H1 (cell line): ENCODE measurements at regions not wholly inside any gene's neighbourhood (a gene's known extent, or its start where the extent isn't known, plus 50 kb on each side); places are given as distances from the start of the nearest gene placed in this dataset.

Source experiments
- CTCF ChIA-PET: fragments of 300-600 bp; sonication (Branson Sonifier 250); formaldehyde crosslinking; loops from one replicate; lab custom pipeline; 2021; ENCODE audit not compliant: partially characterized antibody; lab: Charles Lee
- POLR2A ChIA-PET: fragments of 300-600 bp; sonication (Branson Sonifier 250); formaldehyde crosslinking; loops from one replicate; lab custom pipeline; 2021; ENCODE audit warnings: inconsistent platforms; ENCODE audit not compliant: partially characterized antibody; lab: Charles Lee
- DNase-seq, 2 experiments: peaks; one replicate each; pipeline versions ENCODE4 v3.0.0 to v3.0.0-alpha.2; 2010 to 2022; ENCODE audit warnings: low spot score in 2 of 2, low read depth in 1 of 2, mixed read lengths in 1 of 2
- FAIRE-seq: peaks from 2 replicates; lab custom pipeline; 2011; peaks lifted over from hg19 to GRCh38; lab: Jason Lieb, UNC
- H2AFZ ChIP-seq: 2 replicates; pipeline ENCODE4 v1.8.1; 2012; ENCODE audit warnings: low read length, inconsistent platforms
- H2AK5ac ChIP-seq: 2 replicates; pipeline ENCODE4 v1.6.1; 2013; ENCODE audit warnings: low read depth, low read length
- H2BK120ac ChIP-seq: replicated peaks from 2 replicates; pipeline ENCODE3; 2013; ENCODE audit warnings: low read depth, low read length, inconsistent platforms
- H2BK12ac ChIP-seq: 2 replicates; pipeline ENCODE4 v1.6.1; 2013; ENCODE audit warnings: low read depth, low read length
- H2BK15ac ChIP-seq: 2 replicates; pipeline ENCODE4 v1.6.1; 2013; ENCODE audit warnings: low read length
- H2BK20ac ChIP-seq: 2 replicates; pipeline ENCODE4 v1.6.1; 2013; ENCODE audit warnings: low read length
- H2BK5ac ChIP-seq: 2 replicates; pipeline ENCODE4 v1.6.1; 2013; ENCODE audit warnings: low read depth, low read length
- H3K14ac ChIP-seq: 2 replicates; pipeline ENCODE4 v1.6.1; 2013; ENCODE audit warnings: inconsistent platforms; ENCODE audit not compliant: insufficient read length
- H3K18ac ChIP-seq: 2 replicates; pipeline ENCODE4 v1.6.1; 2013; ENCODE audit warnings: low read length; ENCODE audit errors: extremely low read depth
- H3K23ac ChIP-seq: 2 replicates; pipeline ENCODE4 v1.6.1; 2013; ENCODE audit warnings: inconsistent platforms; ENCODE audit not compliant: insufficient read length
- H3K23me2 ChIP-seq: 2 replicates; pipeline ENCODE4 v1.6.1; 2013; ENCODE audit warnings: low read depth, low read length
- H3K27ac ChIP-seq: 2 replicates; pipeline ENCODE4 v1.6.1; 2011; ENCODE audit warnings: low read depth, low read length, inconsistent platforms
- H3K27me3 ChIP-seq, 4 experiments: replicated peaks in 1 of 4; 1 replicate in 1 of 4; 2 replicates in 3 of 4; pipeline versions ENCODE4 v1.6.1 to v1.8.1; 2011 to 2013; ENCODE audit warnings: low read length in 3 of 4, mild to moderate bottlenecking in 3 of 4, inconsistent platforms in 2 of 4, mixed read lengths in 2 of 4, moderate library complexity in 1 of 4; ENCODE audit not compliant: control insufficient read depth in 3 of 4, insufficient read depth in 3 of 4; ENCODE audit errors: extremely low read depth in 1 of 4
- H3K36me3 ChIP-seq, 4 experiments: 2 replicates each; pipeline versions ENCODE4 v1.6.1 to v1.8.1; 2011 to 2013; ENCODE audit warnings: mild to moderate bottlenecking in 4 of 4, low read length in 3 of 4, moderate library complexity in 2 of 4, control low read depth in 1 of 4, inconsistent platforms in 1 of 4; ENCODE audit not compliant: insufficient read depth in 4 of 4, control insufficient read depth in 2 of 4
- H3K4ac ChIP-seq: replicated peaks from 2 replicates; pipeline ENCODE3; 2013; ENCODE audit warnings: low read length, low read depth, mixed read lengths, inconsistent platforms; ENCODE audit not compliant: insufficient read length
- H3K4me1 ChIP-seq, 4 experiments: replicated peaks in 1 of 4; 1 replicate in 1 of 4; 2 replicates in 3 of 4; pipeline versions ENCODE4 v1.6.1 to v1.8.1; 2011 to 2013; ENCODE audit warnings: low read length in 3 of 4, inconsistent platforms in 2 of 4, mixed read lengths in 1 of 4; ENCODE audit not compliant: insufficient read depth in 4 of 4, control insufficient read depth in 3 of 4
- H3K4me2 ChIP-seq, 2 experiments: 2 replicates each; pipeline versions ENCODE4 v1.6.1 to v1.8.1; 2011 to 2013; ENCODE audit warnings: low read depth in 2 of 2, low read length in 2 of 2, control low read depth in 1 of 2, inconsistent platforms in 1 of 2, mild to moderate bottlenecking in 1 of 2; ENCODE audit not compliant: insufficient read depth in 1 of 2
- H3K4me3 ChIP-seq, 4 experiments: fragments of 200-600, 300-600 bp in 1 of 4; sonication (generic), shearing (Covaris generic), sonication (Bioruptor Twin) in 1 of 4; 2 replicates each; pipeline versions ENCODE4 v1.5.1 to v1.8.1; 2011 to 2016; ENCODE audit warnings: low read length in 4 of 4, low read depth in 3 of 4, control low read depth in 2 of 4, inconsistent platforms in 2 of 4, mild to moderate bottlenecking in 2 of 4, mixed read lengths in 1 of 4, moderate library complexity in 1 of 4; ENCODE audit not compliant: insufficient read depth in 2 of 4; ENCODE audit errors: extremely low read depth in 1 of 4
- H3K56ac ChIP-seq: replicated peaks from 2 replicates; pipeline ENCODE3; 2013; ENCODE audit warnings: low read depth, mild to moderate bottlenecking, mixed read lengths, low read length, inconsistent platforms; ENCODE audit not compliant: insufficient read length
- H3K79me1 ChIP-seq: 2 replicates; pipeline ENCODE4 v1.6.1; 2013; ENCODE audit warnings: low read depth, low read length, control low read depth
- H3K79me2 ChIP-seq, 2 experiments: 2 replicates each; pipeline versions ENCODE4 v1.6.1 to v1.8.1; 2012 to 2013; ENCODE audit warnings: low read length in 2 of 2, mild to moderate bottlenecking in 2 of 2, inconsistent platforms in 1 of 2; ENCODE audit not compliant: insufficient read depth in 2 of 2, control insufficient read depth in 1 of 2
- H3K9ac ChIP-seq, 4 experiments: replicated peaks in 1 of 4; 1 replicate in 1 of 4; 2 replicates in 3 of 4; pipeline versions ENCODE4 v1.6.1 to v1.8.1; 2011 to 2013; ENCODE audit warnings: low read depth in 3 of 4, low read length in 3 of 4, control low read depth in 2 of 4, mild to moderate bottlenecking in 2 of 4, moderate library complexity in 2 of 4, inconsistent platforms in 1 of 4; ENCODE audit errors: extremely low read depth in 1 of 4
- H3K9me3 ChIP-seq, 2 experiments: 2 replicates each; pipeline versions ENCODE4 v1.6.1 to v1.8.1; 2012 to 2013; ENCODE audit warnings: mild to moderate bottlenecking in 2 of 2, moderate library complexity in 2 of 2, control low read depth in 1 of 2, inconsistent platforms in 1 of 2, low read depth in 1 of 2, low read length in 1 of 2, mixed read lengths in 1 of 2; ENCODE audit not compliant: insufficient read depth in 2 of 2
- H4K20me1 ChIP-seq, 2 experiments: replicated peaks in 1 of 2; 2 replicates each; pipeline versions ENCODE3 to v1.8.1; 2011 to 2013; ENCODE audit warnings: inconsistent platforms in 2 of 2, low read length in 2 of 2, mild to moderate bottlenecking in 1 of 2; ENCODE audit not compliant: insufficient read depth in 2 of 2, control insufficient read depth in 1 of 2
- H4K5ac ChIP-seq: 2 replicates; pipeline ENCODE4 v1.6.1; 2013; ENCODE audit warnings: low read length, low read depth, mixed read lengths, inconsistent platforms; ENCODE audit not compliant: insufficient read length
- H4K8ac ChIP-seq: 2 replicates; pipeline ENCODE4 v1.8.0; 2013; ENCODE audit warnings: mild to moderate bottlenecking, moderate library complexity, low read length, inconsistent platforms; ENCODE audit not compliant: insufficient read depth; ENCODE audit errors: extremely low read depth
- H4K91ac ChIP-seq: replicated peaks from 2 replicates; pipeline ENCODE3; 2013; ENCODE audit warnings: low read length, mixed read lengths, inconsistent platforms; ENCODE audit not compliant: insufficient read length
- HDAC2 ChIP-seq, 2 experiments: fragments of 300-600 bp in 1 of 2; sonication (generic) in 1 of 2; IDR thresholded peaks; 2 replicates each; pipeline ENCODE4 v1.6.1; 2011 to 2012; ENCODE audit warnings: low read depth in 2 of 2, low read length in 2 of 2, mild to moderate bottlenecking in 2 of 2, moderate library complexity in 2 of 2, borderline replicate concordance in 1 of 2, inconsistent platforms in 1 of 2
- KDM1A ChIP-seq: fragments of 200-600, 300-600 bp; sonication (generic); IDR thresholded peaks from 2 replicates; pipeline ENCODE4 v1.7.1; 2016; ENCODE audit warnings: mild to moderate bottlenecking, low read length, borderline replicate concordance
- RAD21 ChIP-seq, 2 experiments: IDR thresholded peaks in 1 of 2; conservative IDR thresholded peaks in 1 of 2; 2 replicates each; pipeline ENCODE4 v1.6.1; 2011; ENCODE audit warnings: low read depth in 2 of 2, low read length in 2 of 2, improper control_type of control experiment in 1 of 2, inconsistent platforms in 1 of 2, mild to moderate bottlenecking in 1 of 2, moderate library complexity in 1 of 2
- WGBS, 2 experiments: shearing (Covaris generic) in 1 of 2; methylation state at CpG; one replicate each; pipeline versions ENCODE4 v1.1.6 to v1.1.7; 2013 to 2015; ENCODE audit warnings: low lambda C conversion rate in 2 of 2, mixed read lengths in 2 of 2, inconsistent platforms in 1 of 2, low coverage in 1 of 2, missing lambda C conversion rate in 1 of 2; ENCODE audit not compliant: insufficient replicate concordance in 2 of 2, insufficient coverage in 1 of 2, insufficient read length in 1 of 2; ENCODE audit errors: extremely low coverage in 1 of 2, missing lambda C conversion rate in 1 of 2; 5-methylcytosine and 5-hydroxymethylcytosine counted together

DNA sequence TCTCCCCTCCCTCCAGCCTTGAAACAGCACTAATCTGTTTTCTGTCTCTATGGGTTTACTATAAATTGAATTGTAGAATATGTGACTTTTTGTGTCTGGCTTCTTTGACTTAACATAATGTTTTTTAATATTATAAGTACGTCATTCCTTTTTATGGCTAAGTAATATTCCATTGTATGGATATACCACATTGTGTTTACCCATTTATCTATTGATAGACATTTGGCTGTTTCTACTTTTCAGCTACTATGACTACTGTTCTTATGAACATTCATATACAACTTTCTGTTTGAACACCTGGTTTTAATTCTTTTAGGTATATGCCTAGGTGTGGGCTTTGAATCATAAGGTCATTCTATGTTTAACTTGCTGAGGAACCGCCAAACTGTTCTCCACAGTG is 961.9 kb downstream of the CDH8 start:
- Histone ChIP-seq H4K91ac (no peak overlapping the region), H3K27me3 (no peaks in the 10 kb centered on the region), H3K9me3 (peaks cover 7 to 9% of the 10 kb centered on the region in 2 experiments; a peak in 2 of 4 replicates), H3K4me1 (no peaks in the 10 kb centered on the region), H3K23ac (no peak overlapping the region), H2BK120ac (no peak overlapping the region), H2AK5ac (no peak overlapping the region), H3K4me3 (no peak overlapping the region), H2BK20ac (no peak overlapping the region), H4K5ac (no peak overlapping the region), H2BK15ac (no peak overlapping the region), H3K23me2 (no peaks in the 10 kb centered on the region), H3K9ac (no peak overlapping the region), H4K20me1 (no peaks in the 10 kb centered on the region), H3K4ac (no peak overlapping the region), H3K79me2 (no peaks in the 10 kb centered on the region), H3K27ac (no peak overlapping the region), H3K4me2 (no peak overlapping the region), H2BK12ac (no peak overlapping the region), H3K79me1 (no peaks in the 10 kb centered on the region), H4K8ac (no peak overlapping the region), H3K36me3 (no peaks in the 10 kb centered on the region), H3K14ac (no peak overlapping the region), H2BK5ac (no peak overlapping the region), H3K18ac (no peak overlapping the region), H3K56ac (no peak overlapping the region), H2AFZ (no peak overlapping the region)
- CTCF ChIA-PET = no interaction called here
- FAIRE-seq (no peak), DNase-seq (no peak)
- 98% methylated on average over 2 of the region's 2 CpGs; no CpG with 5 or more reads in 1 of the 2 experiments for WGBS, 2 experiments
- POLR2A ChIA-PET = no interaction called here
- TF ChIP-seq KDM1A (0 out of 2 replicates have a peak, but pooled peaks have one; percentile 47), RAD21 (IDR thresholded peaks at IDR 0.05 in 1 of 2, conservative IDR thresholded peaks at IDR 0.05 in 1 of 2; ENCODE audit: low read depth in 2 of 2, low read length in 2 of 2) (no peak), HDAC2 (IDR thresholded peaks at IDR 0.05; ENCODE audit: borderline replicate concordance in 1 of 2, low read depth in 2 of 2, low read length in 2 of 2) (peak in 1 of 2 experiments; percentile 32; a peak in 1 of 4 replicates)
